Type B pancreatic cell (in vitro differentiated cells): ENCODE measurements at regions not wholly inside any gene's neighbourhood (a gene's known extent, or its start where the extent isn't known, plus 50 kb on each side); places are given as distances from the start of the nearest gene placed in this dataset.

Experiments used
- DNase-seq: peaks from one replicate; pipeline ENCODE4 v3.0.0; 2021; ENCODE audit warnings: mixed read lengths; ENCODE audit not compliant: unreplicated experiment; ENCODE audit errors: extremely low spot score
- H3K27ac Mint-ChIP-seq: 2 replicates; pipeline ENCODE4 v1.8.0; 2021; ENCODE audit warnings: mild to moderate bottlenecking, mixed read lengths
- H3K27me3 Mint-ChIP-seq: 2 replicates; pipeline ENCODE4 v1.8.0; 2021; ENCODE audit warnings: mixed read lengths
- H3K36me3 Mint-ChIP-seq: 2 replicates; pipeline ENCODE4 v1.8.0; 2021; ENCODE audit warnings: mixed read lengths
- H3K4me1 Mint-ChIP-seq: one replicate; pipeline ENCODE4 v1.8.0; 2021; ENCODE audit warnings: mixed read lengths; ENCODE audit not compliant: unreplicated experiment
- H3K4me3 Mint-ChIP-seq: 2 replicates; pipeline ENCODE4 v1.8.0; 2021; ENCODE audit warnings: mild to moderate bottlenecking, mixed read lengths
- H3K9me3 Mint-ChIP-seq: 2 replicates; pipeline ENCODE4 v1.8.0; 2021; ENCODE audit warnings: mixed read lengths
- CTCF ChIP-seq: fragments of 200-600 bp; sonication (generic); conservative IDR thresholded peaks from 2 replicates; pipeline ENCODE4 v1.5.0; 2021; ENCODE audit warnings: antibody characterized with exemption, mild to moderate bottlenecking

GRCh38 chr14:42626986-42627385 is 1020.3 kb downstream of the LRFN5 start:
- Mint-ChIP-seq H3K27me3 (no peaks in the 10 kb centered on the region), H3K9me3 (no peaks in the 10 kb centered on the region), H3K4me1 (peaks cover 5% of the 10 kb centered on the region), H3K27ac (no peak overlapping the region), H3K36me3 (no peaks in the 10 kb centered on the region), H3K4me3 (no peak overlapping the region)
- DNase-seq, result no peak
- TF ChIP-seq CTCF, result no peak

DNA sequence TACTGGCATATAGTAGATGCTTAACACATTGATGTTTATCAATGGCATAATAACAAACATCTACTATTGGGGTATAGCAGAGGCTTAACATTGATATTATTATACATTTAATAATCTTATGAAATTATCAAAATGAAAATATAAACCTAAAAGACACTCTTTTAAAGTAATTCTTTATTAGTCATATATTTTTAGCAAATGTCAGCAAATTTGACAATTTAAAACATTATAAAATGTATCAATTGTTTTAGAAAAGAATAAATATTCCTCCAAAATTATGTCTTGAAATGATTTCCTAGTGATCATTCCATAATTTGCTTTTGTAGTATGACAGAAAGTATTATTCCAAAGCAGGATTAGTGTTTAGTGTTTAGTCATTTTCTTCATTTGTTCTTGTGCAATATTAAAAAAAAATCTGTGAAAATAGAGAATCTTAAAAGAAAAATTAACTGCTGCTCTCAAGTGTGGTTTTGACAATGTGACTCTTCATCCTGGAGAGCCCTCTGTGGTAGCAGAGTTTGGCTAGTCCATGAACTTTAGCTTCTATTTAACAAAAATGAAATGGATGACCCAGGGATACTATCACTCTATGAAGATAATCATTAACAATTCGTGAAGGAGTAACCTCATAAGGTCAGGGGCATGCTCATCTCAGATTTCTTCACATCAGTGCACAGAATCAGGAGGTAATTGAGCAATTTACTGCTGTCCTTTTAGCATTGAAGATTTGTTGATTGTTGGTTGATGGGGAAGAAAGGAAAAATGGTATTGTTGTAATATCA is 1018.5 kb downstream of the LRFN5 start:
- TF ChIP-seq CTCF, result no peak
- Mint-ChIP-seq H3K27me3 (no peaks in the 10 kb centered on the region), H3K36me3 (no peaks in the 10 kb centered on the region), H3K4me1 (peaks cover 5% of the 10 kb centered on the region), H3K4me3 (no peak overlapping the region), H3K9me3 (no peaks in the 10 kb centered on the region), H3K27ac (no peak overlapping the region)
- no peak for DNase-seq

DNA sequence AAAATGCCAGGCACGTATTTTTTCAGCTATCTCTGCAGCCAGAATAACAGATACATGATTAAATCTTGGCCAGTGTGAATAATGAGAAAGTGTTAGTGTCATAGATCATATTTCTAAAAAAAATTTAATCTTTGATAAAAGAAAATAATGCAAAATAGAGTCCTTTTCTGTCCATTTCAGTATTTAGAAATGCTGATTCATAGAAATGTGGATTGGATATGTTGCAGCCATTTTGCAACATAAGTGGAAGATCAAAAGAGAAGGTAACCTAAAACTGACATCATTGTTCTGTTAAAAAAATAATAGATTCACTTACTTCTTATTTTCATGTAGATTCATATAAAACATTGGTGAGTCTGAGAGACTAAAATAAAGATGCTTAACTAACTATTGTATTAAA is 1010.3 kb downstream of the LRFN5 start:
- H3K9me3 Mint-ChIP-seq, result no peaks in the 10 kb centered on the region
- no peaks in the 10 kb centered on the region for H3K36me3 Mint-ChIP-seq
- no peak overlapping the region for H3K27ac Mint-ChIP-seq
- no peak for DNase-seq
- no peak for TF ChIP-seq CTCF
- no peaks in the 10 kb centered on the region for H3K27me3 Mint-ChIP-seq
- no peaks in the 10 kb centered on the region for H3K4me1 Mint-ChIP-seq
- H3K4me3 Mint-ChIP-seq, result no peak overlapping the region

DNA sequence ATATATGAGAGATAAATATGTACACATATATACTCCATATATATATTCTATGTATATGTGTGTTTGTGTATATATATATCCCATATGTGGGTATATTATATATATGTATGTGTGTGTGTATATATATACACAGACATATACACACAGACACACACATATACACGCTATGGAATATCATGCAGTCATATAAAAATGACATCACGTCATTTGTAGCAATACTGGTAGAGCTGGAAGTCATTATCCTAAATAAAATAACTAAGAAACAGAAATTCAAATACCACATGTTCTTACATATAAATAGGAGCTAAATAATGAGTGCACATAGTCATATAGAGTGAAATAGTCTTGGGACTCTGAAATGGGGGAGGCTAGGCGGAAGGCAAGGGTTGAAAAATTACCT is 1000.2 kb downstream of the LRFN5 start:
- TF ChIP-seq CTCF, result no peak
- Mint-ChIP-seq H3K4me3 (no peak overlapping the region), H3K27ac (no peak overlapping the region), H3K36me3 (no peaks in the 10 kb centered on the region), H3K4me1 (no peaks in the 10 kb centered on the region), H3K27me3 (no peaks in the 10 kb centered on the region), H3K9me3 (no peaks in the 10 kb centered on the region)
- no peak for DNase-seq

DNA sequence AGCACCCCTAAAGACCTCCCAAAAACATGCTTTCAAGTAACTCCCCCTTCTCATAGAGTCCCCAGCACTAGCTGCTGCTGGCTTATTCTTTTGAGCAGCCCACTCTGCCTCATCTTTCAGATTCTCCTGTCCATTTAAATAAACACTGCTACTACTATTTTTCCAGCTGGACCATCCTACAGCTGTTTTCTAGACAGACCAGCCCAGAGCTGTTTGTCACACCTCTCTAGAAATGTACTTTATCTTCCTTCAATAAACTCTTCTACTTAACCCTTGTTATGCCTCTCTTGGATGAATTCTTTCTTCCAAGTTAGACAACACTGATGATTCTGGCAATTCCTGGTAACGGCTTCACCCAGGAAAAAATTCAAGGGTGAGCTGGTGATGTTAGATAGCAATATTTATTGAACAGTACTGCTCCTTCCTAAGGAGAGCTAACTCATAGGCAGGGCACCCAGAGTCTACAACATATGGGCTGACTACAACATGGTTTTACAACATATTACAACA is 995.7 kb downstream of the LRFN5 start:
- Mint-ChIP-seq H3K4me1 (no peaks in the 10 kb centered on the region), H3K27me3 (no peaks in the 10 kb centered on the region), H3K36me3 (no peaks in the 10 kb centered on the region), H3K27ac (no peak overlapping the region), H3K4me3 (no peak overlapping the region), H3K9me3 (no peaks in the 10 kb centered on the region)
- no peak for DNase-seq
- TF ChIP-seq CTCF, result no peak
